SH-SY5Y (cell line): ENCODE measurements at regions not wholly inside any gene's neighbourhood (a gene's known extent, or its start where the extent isn't known, plus 50 kb on each side); places are given as distances from the start of the nearest gene placed in this dataset.

Source experiments
- GATA2 ChIP-seq: IDR thresholded peaks from 2 replicates; pipeline ENCODE4 v1.6.1; 2011; ENCODE audit warnings: mild to moderate bottlenecking, low read depth, low read length
- GATA3 ChIP-seq: IDR thresholded peaks from 2 replicates; pipeline ENCODE4 v1.6.1; 2011; ENCODE audit warnings: low read depth, mild to moderate bottlenecking, low read length, moderate library complexity

GRCh38 chr15:79656151-79657000, 224.2 kb downstream of the MINAR1 start:
- TF ChIP-seq GATA2, result no peak
- no peak for TF ChIP-seq GATA3

GRCh38 chr15:79657722-79658121, 225.6 kb downstream of the MINAR1 start:
- TF ChIP-seq GATA2 (no peak), GATA3 (no peak)

- TF ChIP-seq GATA2 (no peak), GATA3 (no peak)
Measured at GRCh38 chr15:79659691-79660090, 227.6 kb downstream of the MINAR1 start.

- TF ChIP-seq GATA3 (no peak), GATA2 (no peak)
Measured at GRCh38 chr15:79661411-79661810, 229.3 kb downstream of the MINAR1 start.

GRCh38 chr15:79673416-79674123, 223.2 kb downstream of the MTHFS start:
- no peak for TF ChIP-seq GATA3
- TF ChIP-seq GATA2, result no peak

GRCh38 chr15:79674124-79674465, 222.7 kb downstream of the MTHFS start:
- TF ChIP-seq GATA2, result no peak
- no peak for TF ChIP-seq GATA3

GRCh38 chr15:79675982-79676381, 220.8 kb downstream of the MTHFS start:
- TF ChIP-seq GATA2 (no peak), GATA3 (no peak)

- no peak for TF ChIP-seq GATA3
- TF ChIP-seq GATA2, result no peak
Measured at GRCh38 chr15:79676621-79677020, 220.2 kb downstream of the MTHFS start.

- TF ChIP-seq GATA2 (no peak), GATA3 (no peak)
Measured at GRCh38 chr15:79677241-79677640, 219.6 kb downstream of the MTHFS start.

GRCh38 chr15:79678032-79678701, 218.6 kb downstream of the MTHFS start:
- TF ChIP-seq GATA3, result no peak
- no peak for TF ChIP-seq GATA2

- TF ChIP-seq GATA2 (no peak), GATA3 (no peak)
Measured at GRCh38 chr15:79680720-79681119, 216.1 kb downstream of the MTHFS start.

GRCh38 chr15:79682285-79682684, 214.5 kb downstream of the MTHFS start:
- no peak for TF ChIP-seq GATA3
- TF ChIP-seq GATA2, result no peak

GRCh38 chr15:79682851-79683288, 213.9 kb downstream of the MTHFS start:
- no peak for TF ChIP-seq GATA2
- no peak for TF ChIP-seq GATA3

GRCh38 chr15:79689030-79689429, 207.8 kb downstream of the MTHFS start:
- TF ChIP-seq GATA2 (no peak), GATA3 (no peak)

- TF ChIP-seq GATA3 (no peak), GATA2 (no peak)
Measured at GRCh38 chr15:79700951-79701480, 195.8 kb downstream of the MTHFS start.
